Mesothelial cell of epicardium (in vitro differentiated cells): ENCODE measurements at regions not wholly inside any gene's neighbourhood (a gene's known extent, or its start where the extent isn't known, plus 50 kb on each side); places are given as distances from the start of the nearest gene placed in this dataset.

Experiments used
- DNase-seq, 2 experiments: peaks; one replicate each; pipeline ENCODE4 v3.0.0; 2021; ENCODE audit warnings: low spot score in 2 of 2; ENCODE audit not compliant: unreplicated experiment in 2 of 2
- H3K27ac Mint-ChIP-seq: 2 replicates; pipeline ENCODE4 v1.8.0; 2021; ENCODE audit warnings: mixed read lengths
- H3K27me3 Mint-ChIP-seq: 2 replicates; pipeline ENCODE4 v1.8.0; 2021; ENCODE audit warnings: low read depth, mixed read lengths
- H3K36me3 Mint-ChIP-seq: 2 replicates; pipeline ENCODE4 v1.8.0; 2021; ENCODE audit warnings: mixed read lengths
- H3K4me1 Mint-ChIP-seq: 2 replicates; pipeline ENCODE4 v1.8.0; 2021; ENCODE audit warnings: mixed read lengths
- H3K4me3 Mint-ChIP-seq: 2 replicates; pipeline ENCODE4 v1.8.0; 2021; ENCODE audit warnings: mild to moderate bottlenecking, moderate library complexity, mixed read lengths
- H3K9me3 Mint-ChIP-seq: 2 replicates; pipeline ENCODE4 v1.8.0; 2021; ENCODE audit warnings: mixed read lengths
- TF ChIP-seq, protein P1 (sequence below): fragments of 200-600 bp; sonication (generic); IDR thresholded peaks from one replicate; pipeline ENCODE4 v1.5.0; 2021; ENCODE audit warnings: antibody characterized with exemption; ENCODE audit not compliant: unreplicated experiment

- Mint-ChIP-seq H3K36me3 (no peaks in the 10 kb centered on the region), H3K27me3 (peaks cover 29% of the 10 kb centered on the region), H3K4me1 (no peaks in the 10 kb centered on the region), H3K9me3 (peaks cover 13% of the 10 kb centered on the region), H3K4me3 (no peak overlapping the region), H3K27ac (no peak overlapping the region)
- DNase-seq = no peak
- TF ChIP-seq, protein P1, sequence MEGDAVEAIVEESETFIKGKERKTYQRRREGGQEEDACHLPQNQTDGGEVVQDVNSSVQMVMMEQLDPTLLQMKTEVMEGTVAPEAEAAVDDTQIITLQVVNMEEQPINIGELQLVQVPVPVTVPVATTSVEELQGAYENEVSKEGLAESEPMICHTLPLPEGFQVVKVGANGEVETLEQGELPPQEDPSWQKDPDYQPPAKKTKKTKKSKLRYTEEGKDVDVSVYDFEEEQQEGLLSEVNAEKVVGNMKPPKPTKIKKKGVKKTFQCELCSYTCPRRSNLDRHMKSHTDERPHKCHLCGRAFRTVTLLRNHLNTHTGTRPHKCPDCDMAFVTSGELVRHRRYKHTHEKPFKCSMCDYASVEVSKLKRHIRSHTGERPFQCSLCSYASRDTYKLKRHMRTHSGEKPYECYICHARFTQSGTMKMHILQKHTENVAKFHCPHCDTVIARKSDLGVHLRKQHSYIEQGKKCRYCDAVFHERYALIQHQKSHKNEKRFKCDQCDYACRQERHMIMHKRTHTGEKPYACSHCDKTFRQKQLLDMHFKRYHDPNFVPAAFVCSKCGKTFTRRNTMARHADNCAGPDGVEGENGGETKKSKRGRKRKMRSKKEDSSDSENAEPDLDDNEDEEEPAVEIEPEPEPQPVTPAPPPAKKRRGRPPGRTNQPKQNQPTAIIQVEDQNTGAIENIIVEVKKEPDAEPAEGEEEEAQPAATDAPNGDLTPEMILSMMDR = no peak
These were observed 570.5 kb upstream of the CFAP20DC start for GRCh38 chr3:59620325-59620724.

GRCh38 chr3:59612444-59612715 lies 562.6 kb upstream of the CFAP20DC start:
- Mint-ChIP-seq H3K4me1 (peaks cover 6% of the 10 kb centered on the region), H3K27ac (no peak overlapping the region), H3K9me3 (peaks cover 15% of the 10 kb centered on the region), H3K27me3 (peaks cover 15% of the 10 kb centered on the region), H3K36me3 (no peaks in the 10 kb centered on the region), H3K4me3 (no peak overlapping the region)
- no peak for DNase-seq
- TF ChIP-seq, protein P1 = no peak

DNA sequence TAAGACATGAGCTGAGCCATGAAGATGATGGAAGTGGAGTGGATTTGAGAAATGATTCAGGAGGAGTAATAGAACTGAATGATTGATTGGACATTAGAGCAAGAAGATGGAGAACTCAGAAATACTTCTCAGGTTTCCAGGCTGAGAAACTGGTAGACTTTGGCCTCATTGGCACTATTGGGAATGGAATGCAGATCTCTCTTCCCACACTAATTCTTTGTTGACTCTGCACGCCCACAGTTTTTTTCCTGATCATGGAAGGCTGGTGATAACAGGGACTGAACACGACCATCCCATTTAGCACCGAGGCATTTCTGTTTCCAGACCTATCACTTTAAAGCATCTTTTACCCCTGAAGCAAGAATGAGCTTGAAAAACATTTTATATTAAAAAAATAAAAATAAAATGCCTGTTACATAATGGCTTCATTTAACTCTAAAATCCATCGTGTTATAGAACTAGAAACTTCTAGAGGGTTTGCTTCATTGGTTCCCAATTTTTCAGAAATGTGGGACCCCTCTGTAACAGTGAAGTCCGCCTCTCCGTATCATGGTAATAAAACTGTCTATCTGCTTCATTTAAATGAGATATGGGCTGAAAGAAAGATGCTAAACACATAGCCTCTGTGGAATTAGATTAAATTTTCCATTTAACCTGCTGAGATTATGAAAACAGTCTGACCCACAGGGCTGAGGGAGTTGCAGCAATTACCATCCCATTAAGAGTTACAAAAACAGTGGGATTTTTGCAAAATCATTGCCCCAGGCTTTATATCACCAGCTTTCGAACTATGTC lies 562.0 kb upstream of the CFAP20DC start:
- H3K27ac Mint-ChIP-seq = no peak overlapping the region
- no peak for DNase-seq
- no peaks in the 10 kb centered on the region for H3K36me3 Mint-ChIP-seq
- H3K27me3 Mint-ChIP-seq = peaks cover 13% of the 10 kb centered on the region
- TF ChIP-seq, protein P1 = no peak
- H3K9me3 Mint-ChIP-seq = peaks cover 15% of the 10 kb centered on the region
- H3K4me3 Mint-ChIP-seq = no peak overlapping the region
- H3K4me1 Mint-ChIP-seq = peaks cover 6% of the 10 kb centered on the region

GRCh38 chr3:59609657-59610348 lies 560.0 kb upstream of the CFAP20DC start:
- no peaks in the 10 kb centered on the region for H3K36me3 Mint-ChIP-seq
- H3K9me3 Mint-ChIP-seq = peaks cover 6% of the 10 kb centered on the region
- TF ChIP-seq, protein P1 = no peak
- DNase-seq = no peak
- no peak overlapping the region for H3K4me3 Mint-ChIP-seq
- H3K4me1 Mint-ChIP-seq = peaks cover 6% of the 10 kb centered on the region
- H3K27me3 Mint-ChIP-seq = no peaks in the 10 kb centered on the region
- no peak overlapping the region for H3K27ac Mint-ChIP-seq

DNA sequence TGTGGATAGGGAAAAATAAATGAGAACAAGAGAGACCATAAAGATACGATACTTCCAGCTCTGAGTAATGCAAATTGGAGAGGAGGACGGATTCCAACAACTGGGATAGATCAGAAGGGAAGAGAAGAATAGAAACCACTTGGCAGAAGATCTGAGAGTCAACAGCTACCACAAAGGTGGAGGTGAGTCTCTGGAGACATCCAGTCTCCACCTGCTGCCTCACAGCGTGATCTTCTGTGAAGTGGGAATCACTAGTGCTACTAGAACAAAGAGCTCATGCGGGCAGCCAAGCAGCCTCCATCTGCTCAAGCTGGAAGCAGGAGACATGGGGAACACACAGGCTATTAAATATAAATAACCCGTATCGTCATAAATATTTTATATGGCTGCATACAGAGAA lies 558.5 kb upstream of the CFAP20DC start:
- TF ChIP-seq, protein P1 = no peak
- Mint-ChIP-seq H3K4me1 (peaks cover 6% of the 10 kb centered on the region), H3K36me3 (no peaks in the 10 kb centered on the region), H3K27ac (no peak overlapping the region), H3K27me3 (peaks cover 1% of the 10 kb centered on the region), H3K9me3 (peaks cover 6% of the 10 kb centered on the region), H3K4me3 (no peak overlapping the region)
- DNase-seq = no peak
